Cerebellar cortex (tissue), 1 donor: ENCODE measurements at regions not wholly inside any gene's neighbourhood (a gene's known extent, or its start where the extent isn't known, plus 50 kb on each side); places are given as distances from the start of the nearest gene placed in this dataset.

ENCODE experiments used
- DNase-seq: peaks from one replicate; pipeline ENCODE4 v3.0.0-alpha.2; 2015; ENCODE audit warnings: low spot score

DNA sequence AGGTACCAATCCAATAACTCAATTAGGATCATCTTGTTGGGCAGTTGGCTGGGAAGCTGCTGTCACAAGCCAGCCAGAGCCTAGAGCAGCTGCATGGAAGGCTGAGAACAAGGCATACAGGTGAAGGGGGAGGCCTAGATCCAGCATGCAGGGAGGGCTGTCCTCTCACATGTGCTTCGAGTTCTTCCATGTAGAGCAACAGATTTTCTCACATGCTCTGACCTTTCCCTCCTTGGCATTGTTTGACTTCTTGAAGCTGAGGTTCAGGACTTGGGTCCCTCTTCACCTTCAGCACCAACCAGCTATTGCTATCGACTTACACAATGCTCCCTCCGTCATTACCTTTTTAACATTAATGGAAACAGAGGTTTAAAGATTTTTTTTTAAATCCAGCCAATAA, 257.7 kb downstream of the ATG4C start:
- no peak for DNase-seq

DNA sequence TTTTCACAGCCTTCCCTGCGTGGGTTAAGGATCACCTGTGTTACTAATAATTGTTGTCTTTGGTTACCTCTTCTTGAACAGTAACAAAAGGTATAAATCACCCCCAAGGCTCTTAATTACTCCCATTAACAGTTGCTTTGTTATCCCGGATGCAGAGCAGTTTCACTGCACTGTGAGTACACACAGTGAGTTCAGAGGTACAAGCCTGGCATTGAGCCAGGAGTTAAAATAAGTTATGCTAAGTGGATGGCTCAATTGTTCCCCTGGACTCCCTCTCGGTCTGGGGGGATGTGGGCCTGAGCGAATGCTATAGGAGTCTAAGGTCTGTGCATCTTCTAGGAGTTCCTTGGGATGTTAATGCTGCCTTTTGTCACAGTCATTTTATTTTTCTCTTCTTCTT, 258.3 kb downstream of the ATG4C start:
- no peak for DNase-seq

DNA sequence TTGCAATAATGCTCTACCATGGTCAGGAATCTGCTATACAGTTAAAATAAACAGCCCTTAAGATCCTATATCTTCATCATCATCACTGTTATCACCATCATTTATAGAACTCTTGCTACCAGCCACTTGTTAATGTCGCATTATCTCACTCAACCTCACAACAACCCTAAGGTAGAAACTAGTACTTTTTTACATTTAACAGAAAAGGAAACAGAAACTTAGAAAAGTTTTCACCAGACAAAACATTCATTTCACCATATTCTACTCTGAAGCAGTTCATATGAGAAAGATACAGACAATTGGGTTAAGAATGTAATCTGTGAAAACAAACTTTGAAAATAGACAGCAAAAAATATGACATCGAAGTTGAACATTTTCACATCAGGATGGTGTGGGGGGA, 262.6 kb downstream of the ATG4C start:
- DNase-seq, result no peak

DNA sequence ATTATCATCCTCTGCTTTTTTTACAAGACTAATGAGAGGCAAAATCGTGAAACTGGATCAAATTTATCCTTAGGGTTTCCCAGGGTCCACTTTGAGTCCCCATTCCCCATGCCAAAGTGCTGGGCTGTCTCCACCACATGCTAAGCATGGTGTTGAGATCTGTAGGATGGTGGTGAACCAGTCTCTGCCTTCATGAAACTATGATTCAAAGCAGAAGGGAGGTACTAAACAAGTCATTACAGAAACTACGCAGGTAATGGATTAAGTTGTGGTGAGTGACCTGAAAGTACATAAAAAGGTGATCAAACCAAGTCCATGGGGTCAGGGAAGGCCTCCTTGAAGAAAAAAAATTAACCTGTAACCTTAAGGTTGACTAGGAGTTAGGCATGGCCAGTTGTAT, 265.2 kb downstream of the ATG4C start:
- DNase-seq, result no peak

DNA sequence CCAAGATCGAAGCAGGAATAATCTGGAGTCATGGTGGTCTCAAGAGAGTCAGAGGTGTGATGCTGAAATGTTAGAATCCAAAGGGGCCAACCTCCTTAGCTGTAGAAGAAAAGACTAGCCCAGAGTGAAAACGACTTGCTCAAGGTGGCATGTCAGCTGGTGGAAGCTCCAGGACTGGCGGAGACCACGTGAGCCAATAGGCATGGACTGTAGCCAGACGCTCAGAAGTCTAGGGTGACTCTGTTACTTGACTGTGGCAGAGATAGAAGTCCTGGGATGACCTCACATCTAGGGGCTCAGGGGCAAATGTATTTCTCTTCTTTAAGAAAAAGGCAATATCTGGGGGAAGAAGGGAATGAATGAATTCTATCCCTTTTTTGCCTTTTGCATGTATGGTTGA, 267.4 kb downstream of the ATG4C start:
- no peak for DNase-seq

DNA sequence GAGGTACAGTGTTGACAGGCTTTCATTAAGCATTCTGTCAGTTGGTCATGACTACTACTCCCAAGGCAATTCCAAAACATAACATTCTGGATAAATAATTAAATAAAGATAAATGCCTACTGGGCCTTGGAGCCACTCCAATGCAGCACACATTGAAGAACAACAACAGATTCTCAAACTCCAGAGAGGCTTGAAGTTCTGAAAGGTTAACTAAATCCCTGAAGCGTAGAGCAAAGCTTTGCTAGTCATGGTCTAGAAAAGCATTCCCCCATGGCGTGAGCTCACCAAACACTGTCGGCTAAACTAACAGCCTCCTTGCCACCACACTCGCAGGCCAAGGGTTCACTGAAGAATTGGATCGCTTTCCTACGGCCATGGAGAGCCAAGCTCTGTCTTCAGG, 268.0 kb downstream of the ATG4C start:
- DNase-seq, result no peak

DNA sequence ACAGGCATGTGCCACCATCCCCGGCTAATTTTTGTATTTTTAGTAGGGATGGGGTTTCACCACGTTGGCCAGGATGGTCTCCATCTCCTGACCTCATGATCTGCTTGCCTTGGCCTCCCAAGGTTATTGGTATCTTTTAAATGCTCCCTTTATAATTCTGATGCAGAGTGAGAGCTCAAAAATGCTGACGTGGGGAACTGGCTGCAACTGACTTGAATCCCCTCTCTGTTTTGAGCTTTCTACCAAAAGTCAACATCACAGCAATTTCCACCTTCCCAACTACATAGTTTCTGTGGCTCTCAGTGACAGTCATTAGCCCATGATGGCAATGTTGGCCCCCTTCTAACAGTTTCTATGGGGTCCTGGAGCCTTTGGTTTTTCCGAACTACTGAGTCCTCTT, 268.2 kb upstream of the FOXD3 start:
- no peak for DNase-seq

DNA sequence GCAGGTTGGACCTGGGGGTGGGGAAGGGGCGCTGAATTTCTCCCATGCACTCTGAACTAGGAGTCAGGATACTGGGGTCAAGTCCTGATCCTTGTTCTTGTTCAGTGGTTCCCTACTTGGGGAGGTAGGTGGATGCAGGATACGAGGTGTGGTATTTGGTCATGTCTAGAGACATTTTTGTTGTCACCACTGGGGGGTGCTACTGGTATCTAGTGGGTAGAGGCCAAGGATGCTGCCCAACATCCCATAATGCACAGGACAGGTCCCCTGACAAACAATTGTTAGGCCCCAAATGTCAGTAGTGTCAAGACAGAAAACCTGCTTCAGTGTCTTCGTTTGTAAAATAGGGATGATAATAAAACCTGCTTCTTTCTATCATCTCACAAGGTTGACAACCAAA, 259.0 kb upstream of the FOXD3 start:
- no peak for DNase-seq

DNA sequence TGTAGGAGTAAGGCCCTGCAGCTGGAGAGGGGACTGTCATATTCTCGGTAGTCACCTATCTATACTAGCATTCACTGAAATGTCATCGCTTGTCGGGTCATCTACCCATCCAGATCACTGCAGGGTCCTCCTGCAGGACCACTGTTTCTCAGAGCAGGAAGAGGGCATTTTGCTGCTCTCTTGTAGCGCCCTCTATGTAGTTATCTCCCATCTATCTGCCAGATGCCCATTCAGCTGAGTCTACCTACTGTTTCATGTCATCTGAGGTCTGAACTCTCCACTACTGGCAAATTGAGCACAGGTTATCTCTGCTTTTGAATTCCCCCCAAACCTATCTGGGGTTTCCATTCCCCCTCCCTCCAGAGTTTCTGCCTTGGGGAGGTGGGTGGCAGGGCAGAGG, 258.2 kb upstream of the FOXD3 start:
- no peak for DNase-seq

DNA sequence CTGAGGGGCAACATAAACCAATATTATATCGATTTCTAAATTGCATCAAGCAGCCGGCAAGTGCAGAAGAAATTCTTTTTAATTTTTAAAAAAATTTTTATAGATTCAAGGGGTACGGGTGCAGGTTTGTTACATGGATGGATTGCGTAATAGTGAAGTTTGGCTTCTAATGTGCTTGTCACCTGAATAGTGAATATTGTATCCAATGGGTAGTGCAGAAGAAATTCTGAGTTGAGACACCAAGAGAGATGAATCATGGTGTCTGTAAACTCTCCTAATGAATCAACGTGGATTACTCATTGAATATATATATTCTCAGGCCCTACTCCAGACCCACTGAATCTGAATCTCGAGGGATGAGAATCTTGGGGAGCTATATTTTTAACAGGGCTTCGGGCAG, 253.7 kb upstream of the FOXD3 start:
- DNase-seq, result no peak

DNA sequence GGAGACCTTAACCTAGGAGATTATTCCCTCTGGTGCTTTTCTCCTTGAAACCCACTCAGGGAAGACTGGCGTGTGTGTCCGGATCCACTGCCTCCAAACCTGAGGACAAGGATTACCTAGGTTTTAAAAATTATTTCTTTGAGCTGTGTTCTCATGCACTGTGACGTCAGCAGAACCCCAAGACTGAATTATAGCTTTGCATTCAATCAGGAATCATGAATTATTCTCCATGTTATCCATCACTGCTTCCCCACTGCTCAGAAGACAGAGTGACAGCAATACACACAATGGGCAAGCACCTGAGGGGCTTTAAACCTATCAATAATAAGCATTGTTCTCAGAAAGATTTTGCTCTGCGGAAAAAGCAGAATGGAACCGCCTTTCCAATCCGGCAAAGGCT, 253.2 kb upstream of the FOXD3 start:
- no peak for DNase-seq

DNA sequence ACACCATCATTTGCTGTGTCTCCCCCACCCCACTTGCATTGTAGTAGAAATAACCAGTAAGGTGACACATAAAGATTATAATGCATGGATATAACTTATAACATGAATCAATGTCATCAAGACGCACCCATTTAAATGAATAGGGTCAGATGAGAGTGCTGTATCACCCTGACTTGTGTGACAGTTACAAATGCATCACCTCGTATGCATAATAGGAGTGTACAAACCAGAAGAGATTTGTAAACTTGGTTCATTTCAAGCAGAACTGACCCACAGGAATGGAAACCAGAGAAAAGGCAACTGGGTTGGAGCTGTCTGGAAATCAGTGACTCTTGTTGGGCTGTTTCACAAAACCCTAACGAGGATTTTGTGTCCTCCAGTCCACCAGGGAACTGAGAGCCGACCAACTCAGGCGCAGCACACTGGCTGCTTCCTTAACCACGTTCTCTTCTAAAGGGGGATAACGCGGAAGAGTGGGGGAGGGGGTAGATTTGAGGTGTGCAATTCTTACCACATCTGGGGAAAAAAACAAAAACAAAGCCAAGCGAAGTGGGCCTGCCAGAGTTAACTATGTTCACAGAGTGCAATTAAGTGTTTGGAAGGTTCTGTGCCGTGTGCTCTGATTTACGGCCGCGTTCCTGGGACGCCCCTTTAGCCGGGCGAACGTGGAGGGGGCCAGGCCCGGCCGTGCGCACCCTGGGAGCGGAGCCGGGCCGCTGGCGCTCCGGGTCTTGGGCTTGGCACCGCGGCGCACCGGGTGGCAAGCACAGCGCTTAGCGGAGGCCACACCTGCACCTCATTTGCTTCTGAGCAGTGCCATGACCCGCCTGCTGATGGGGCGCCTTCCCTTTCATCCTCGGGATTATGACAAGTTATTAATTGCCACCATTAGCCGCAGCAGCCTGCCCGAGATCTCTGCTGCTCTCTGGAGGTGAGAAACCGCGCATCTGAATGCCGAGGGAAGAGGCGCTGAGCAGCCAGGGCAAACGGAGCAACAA, 248.8 kb upstream of the FOXD3 start:
- DNase-seq, result no peak

DNA sequence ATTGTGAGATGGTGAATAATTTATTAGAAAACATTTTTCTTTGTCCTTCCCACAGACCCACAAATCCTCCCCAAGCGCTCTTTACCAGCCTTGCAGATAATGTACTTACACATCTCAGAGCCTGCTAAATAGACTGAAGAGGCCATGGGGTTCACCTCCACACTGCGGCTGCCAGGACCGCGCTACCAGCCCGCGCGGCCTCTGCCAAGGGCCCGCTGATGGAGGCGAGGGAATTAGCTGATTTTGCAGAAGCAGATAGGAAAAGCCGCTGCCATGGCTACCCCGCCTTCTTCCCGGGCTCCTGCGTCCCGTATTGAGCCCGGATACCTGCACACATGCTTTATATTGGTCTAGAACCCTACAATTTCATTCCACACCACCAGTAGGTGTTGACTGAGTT, 248.0 kb upstream of the FOXD3 start:
- no peak for DNase-seq

DNA sequence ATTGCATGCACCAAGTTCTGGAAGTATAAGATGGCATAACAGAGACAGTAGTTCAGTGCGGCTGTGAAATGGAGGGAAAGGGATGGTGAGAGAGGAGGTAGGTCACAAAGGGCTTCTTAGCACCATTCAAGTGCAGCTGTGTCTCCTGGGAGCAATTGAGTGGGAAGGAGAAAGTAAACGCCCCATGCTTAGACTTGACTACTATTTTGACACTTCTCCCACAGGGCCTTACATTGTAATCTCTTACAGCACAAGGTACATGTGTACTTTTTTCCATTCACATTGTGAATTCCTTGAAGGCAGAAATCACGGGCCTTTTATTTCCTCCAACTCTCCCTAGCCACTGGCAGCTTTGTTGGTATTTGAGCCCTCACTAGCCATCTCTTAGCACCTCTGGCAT, 239.6 kb upstream of the FOXD3 start:
- no peak for DNase-seq

DNA sequence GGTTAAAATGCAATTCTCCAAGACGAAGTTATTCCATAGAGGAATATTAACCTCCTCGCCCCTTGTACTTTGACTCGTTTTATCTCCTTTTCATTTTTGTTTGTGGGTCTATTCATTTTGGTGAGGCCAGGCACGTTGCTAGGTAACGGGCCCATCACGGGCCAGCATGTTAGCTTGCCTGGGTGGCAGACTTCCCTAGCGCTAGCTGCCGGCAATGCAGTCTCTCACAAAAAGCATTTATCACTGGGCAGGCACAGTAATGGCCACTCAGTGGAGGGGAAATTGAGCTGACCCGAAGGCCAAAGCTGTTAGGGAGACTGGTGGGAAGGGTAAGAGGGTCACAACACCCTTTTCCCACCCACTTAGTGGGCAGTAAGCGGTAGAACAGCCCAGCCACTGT, 234.4 kb upstream of the FOXD3 start:
- DNase-seq, result peak; percentile 8

DNA sequence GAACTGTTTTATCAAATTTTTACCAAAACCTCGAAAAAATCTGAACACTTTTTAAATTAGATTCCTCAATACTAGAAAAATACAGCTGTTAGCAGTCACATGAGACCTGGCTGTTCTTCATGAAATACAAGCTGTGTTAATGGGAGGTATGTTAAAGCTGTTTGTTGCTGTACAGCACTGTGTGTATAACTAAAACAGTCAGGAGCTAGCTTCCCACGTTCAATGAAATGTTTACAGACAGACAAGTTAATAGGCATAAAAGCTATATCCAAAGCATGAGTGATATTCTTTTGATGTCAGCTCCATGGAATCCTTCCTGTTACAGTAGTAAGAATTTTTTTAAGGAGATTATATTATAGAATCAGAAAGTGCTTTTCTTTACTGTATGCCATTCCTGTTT, 223.2 kb upstream of the FOXD3 start:
- no peak for DNase-seq

DNA sequence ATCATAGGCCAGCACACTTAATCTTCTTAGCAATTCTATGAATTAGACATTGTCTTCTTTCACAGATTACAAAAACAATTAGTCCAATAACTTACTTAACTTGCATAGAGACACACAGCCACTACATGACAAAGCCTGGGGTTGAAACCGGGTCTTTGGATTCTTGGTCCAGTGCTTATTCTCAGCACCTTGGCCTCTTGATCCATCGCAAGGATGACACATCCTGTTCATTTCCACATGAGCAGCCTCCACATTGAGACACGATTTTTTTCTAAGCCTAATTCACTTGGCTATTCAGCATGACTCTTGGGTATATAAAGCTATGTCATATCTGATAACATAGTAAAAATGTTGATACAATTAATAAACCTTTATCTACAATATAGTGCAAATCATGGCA, 221.0 kb upstream of the FOXD3 start:
- DNase-seq, result no peak

DNA sequence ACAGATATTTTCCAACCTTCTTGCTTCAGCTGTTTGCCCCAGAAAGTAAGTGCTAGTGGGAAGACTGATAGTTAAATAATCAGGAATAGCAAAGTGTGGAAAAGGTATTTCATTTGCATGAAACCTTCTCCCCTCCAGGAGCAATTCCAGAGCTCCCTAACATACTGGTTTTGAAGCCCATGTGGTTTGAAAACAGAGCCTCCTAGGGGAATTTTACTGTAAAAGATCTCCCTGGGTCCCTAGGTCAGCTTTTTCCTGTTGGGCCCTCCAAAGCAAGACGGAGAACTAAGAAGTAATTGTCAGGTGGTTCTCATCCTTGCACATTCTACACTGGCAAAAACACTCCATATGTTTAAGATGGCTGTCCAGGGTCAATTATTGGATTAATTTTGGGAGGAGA, 218.7 kb upstream of the FOXD3 start:
- no peak for DNase-seq

DNA sequence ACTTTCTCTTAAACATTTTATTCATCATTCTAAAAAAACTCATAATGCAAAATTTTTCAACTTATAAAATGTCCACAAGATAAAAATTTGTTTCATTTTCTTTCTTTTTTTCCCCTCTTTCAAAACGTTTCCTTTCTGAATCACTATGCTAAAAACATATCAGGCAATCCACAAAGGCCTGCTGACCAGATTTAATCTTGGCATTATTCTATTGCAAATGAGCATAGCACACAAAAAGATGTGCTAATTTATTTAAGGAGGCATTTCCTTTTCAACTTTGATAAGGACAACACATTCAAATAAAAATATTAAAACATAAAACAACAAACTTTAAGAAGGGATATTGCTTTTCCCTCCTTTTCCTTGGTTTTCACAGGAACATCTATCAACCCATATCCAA, 215.3 kb upstream of the FOXD3 start:
- DNase-seq, result no peak

DNA sequence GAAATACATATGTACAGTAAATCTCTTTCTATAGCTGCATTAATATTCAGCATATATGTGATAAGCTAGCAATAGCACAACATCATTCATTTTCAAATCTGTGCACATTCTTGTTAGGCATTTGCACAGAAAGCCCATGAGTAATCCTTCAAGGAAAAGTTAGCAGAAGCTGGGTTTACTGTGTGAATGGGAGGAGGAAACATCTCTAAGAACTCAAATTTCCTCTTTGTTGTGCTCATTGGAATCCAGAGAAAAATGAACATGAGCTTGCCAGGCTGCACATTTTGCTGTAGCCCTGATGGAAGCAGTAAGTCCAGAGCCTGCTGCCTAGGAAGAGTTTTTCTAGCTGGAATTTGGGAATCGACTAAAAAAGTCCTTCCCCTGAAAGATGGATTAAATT, 214.2 kb upstream of the FOXD3 start:
- no peak for DNase-seq

DNA sequence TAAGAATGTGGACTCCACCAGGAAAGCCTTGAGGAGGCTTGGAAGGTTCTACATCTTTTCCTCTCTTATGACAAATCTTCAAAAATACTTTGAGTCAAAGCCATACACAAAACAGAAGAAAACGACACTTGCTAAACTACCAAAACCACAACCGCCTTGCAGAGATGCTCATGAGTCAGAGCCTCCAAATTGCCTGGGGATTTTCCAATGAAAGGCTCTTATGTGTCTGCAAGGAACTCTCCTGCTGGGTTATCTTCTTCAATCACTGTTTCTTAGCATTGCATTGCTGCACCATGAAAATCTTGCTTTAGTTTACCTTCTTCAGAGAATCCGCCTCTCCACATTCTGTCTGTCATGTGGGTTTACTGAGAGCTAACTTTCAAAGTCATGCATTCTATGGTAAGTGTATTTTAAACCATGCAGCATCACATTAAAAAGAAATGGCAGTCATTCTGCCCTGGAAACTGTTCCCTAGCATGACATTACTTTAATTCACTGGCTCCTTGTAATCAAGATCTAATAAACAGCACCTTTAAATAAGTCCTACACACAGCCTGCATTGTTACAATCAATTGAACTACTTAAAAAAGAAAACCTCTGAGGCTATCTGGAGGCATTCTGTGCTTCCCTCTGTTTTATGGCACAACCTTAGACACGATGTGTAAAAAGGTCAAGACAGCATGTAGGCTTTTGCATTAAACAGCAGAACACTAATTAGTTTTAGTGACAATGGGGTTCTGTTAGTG, 210.0 kb upstream of the FOXD3 start:
- no peak for DNase-seq

DNA sequence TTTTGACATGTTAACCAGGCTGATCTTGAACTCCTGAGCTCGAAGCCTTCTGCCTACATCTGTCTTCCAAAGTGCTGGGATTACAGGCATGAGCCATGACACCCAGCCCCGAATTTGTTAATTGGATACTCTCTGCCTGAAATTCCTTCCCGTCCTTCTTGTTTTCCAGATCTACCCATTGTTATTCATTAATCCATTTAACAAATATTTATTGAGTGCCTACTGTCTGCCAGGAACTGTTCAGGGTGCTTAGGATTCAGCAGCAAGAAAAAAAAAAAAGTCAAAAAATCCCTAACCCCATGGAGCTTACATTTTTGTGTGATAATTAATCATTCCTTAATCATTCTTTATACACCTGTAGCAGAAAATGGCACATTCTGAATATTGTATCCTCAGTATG, 206.8 kb upstream of the FOXD3 start:
- no peak for DNase-seq

DNA sequence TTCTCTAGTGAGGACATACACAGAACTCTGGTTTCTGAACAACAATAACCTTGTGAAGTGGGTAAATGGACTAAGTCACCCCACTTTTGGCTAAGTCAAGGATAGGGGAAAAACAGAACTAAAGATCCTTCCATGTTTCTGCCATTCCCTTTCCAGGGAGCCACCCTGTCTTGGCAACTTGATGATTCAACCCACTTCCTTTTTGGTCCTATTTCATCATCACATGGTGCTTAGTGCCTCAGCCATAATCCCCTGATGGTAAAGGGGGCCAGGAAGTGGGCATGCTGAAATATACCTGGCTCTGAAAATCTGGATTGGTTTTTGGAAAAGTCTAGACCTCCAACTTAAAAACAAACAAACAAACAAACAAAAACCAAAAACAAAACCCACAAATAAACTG, 206.4 kb upstream of the FOXD3 start:
- DNase-seq, result no peak
